ENCODE measurements at regions not wholly inside any gene's neighbourhood (a gene's known extent, or its start where the extent isn't known, plus 50 kb on each side); places are given as distances from the start of the nearest gene placed in this dataset.

- FAIRE-seq, result no peak
- no peak for DNase-seq (ENCODE audit: insufficient read length, low spot score)
- no peak for TF ChIP-seq POLR2A (IDR thresholded peaks at IDR 0.05; ENCODE audit: low read depth, low read length)
Observed at GRCh38 chr13:78197231-78197630, 278.6 kb upstream of the EDNRB start.

DNA sequence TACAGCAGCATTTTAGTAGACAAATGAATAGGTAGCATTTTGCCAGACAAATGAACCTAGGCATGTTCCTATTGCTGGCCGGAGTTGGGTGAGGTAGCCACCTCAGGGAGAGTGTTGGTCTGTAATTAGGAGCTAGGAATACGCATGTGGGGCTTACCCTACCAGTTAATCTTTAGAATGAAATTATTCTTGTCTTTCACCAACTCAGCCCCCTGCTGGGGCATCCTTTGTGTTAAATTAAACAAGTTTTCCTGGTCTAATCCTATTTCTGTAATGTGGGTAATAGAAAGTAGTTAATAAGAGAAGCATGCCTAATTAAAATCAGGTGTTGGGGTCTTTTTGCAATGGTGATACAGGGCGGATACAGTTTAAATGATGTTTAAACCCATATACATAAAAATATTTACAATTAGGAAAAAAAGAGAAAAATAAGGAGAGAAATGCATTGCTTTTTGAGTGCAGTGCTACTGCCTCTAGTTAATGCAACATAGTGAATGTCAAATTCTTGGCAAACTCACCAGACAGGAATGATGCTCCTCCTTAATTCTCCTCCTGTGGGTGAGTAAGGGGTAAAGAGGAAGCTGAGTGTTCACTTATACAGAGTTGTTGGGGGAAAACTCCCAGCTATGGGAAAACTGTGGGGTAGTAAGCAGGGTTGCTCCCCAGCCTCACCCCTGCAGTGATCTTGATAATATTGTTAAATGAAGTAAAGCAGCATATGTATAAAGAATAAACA is 276.4 kb upstream of the EDNRB start:
- no peak for DNase-seq (ENCODE audit: insufficient read length, low spot score)
- no peak for TF ChIP-seq POLR2A (IDR thresholded peaks at IDR 0.05; ENCODE audit: low read depth, low read length)
- no peak for FAIRE-seq

GRCh38 chr13:78193846-78194245 is 275.2 kb upstream of the EDNRB start:
- FAIRE-seq (no peak), DNase-seq (ENCODE audit: insufficient read length, low spot score) (no peak)
- TF ChIP-seq POLR2A (IDR thresholded peaks at IDR 0.05; ENCODE audit: low read depth, low read length), result no peak

- DNase-seq (ENCODE audit: insufficient read length, low spot score), result no peak
- TF ChIP-seq POLR2A (IDR thresholded peaks at IDR 0.05; ENCODE audit: low read depth, low read length), result no peak
- no peak for FAIRE-seq
Observed at GRCh38 chr13:78192716-78193115, 274.1 kb upstream of the EDNRB start.

- DNase-seq (ENCODE audit: insufficient read length, low spot score) (no peak), FAIRE-seq (no peak)
- no peak for TF ChIP-seq POLR2A (IDR thresholded peaks at IDR 0.05; ENCODE audit: low read depth, low read length)
Observed at GRCh38 chr13:78190296-78190695, 271.7 kb upstream of the EDNRB start.

DNA sequence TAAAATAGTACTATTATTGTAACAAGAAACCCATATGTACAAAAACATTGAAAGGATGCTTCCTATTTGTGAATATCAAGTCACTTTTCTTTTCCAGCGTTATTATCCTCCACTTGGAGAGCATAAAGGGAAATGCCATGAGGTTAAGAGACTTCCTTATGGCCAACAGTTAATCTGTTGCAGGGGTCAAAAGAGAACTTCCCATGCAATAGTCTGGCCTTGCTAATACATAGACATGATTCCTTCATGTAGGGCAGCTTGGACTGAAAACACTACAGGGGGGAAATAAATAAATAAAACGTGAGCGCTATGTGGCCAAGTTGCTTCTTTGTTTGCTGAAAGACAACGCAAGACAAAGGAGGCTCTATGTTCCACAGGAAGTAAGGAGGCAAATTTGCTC is 269.1 kb upstream of the EDNRB start:
- no peak for TF ChIP-seq POLR2A (IDR thresholded peaks at IDR 0.05; ENCODE audit: low read depth, low read length)
- no peak for FAIRE-seq
- DNase-seq (ENCODE audit: insufficient read length, low spot score), result no peak

DNA sequence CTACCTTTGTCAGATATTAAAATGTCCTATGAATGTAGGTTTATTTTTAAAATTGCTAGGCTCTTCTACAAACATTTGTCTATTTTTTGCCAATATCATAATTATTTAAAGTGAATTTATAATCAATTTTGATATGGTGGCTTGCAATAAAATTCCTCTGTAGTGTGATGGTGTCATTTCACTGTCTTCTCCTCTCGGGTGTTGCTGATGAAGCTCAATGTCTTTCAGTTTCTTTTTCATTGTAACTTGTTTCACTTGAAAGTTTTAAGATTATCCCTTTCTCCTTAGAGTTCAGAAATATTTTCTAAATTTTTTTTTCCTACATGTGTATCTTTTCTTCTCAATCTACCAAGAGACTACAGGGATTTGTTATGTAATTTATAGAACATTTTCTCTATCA is 267.1 kb upstream of the EDNRB start:
- no peak for TF ChIP-seq POLR2A (IDR thresholded peaks at IDR 0.05; ENCODE audit: low read depth, low read length)
- DNase-seq (ENCODE audit: insufficient read length, low spot score), result no peak
- FAIRE-seq, result no peak

DNA sequence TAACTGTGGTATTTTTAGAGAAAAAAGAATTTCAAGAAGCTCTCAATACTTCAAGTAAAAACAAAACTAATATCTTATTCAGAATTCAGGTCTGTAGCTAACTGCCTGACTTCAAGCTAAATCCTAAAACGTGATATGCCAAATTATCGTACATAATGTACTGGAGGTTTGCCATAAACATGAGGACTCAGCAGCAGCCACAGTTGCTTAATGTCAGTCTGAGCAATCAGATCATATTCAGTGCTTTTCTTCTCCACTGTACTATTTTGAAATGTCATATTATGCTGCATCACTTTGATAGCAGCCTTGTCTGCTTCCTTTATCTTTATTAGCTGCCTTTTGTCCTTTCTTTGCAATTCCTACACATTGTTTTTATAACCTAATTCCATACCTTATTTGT is 265.1 kb upstream of the EDNRB start:
- DNase-seq (ENCODE audit: insufficient read length, low spot score), result no peak
- TF ChIP-seq POLR2A (IDR thresholded peaks at IDR 0.05; ENCODE audit: low read depth, low read length), result no peak
- no peak for FAIRE-seq

DNA sequence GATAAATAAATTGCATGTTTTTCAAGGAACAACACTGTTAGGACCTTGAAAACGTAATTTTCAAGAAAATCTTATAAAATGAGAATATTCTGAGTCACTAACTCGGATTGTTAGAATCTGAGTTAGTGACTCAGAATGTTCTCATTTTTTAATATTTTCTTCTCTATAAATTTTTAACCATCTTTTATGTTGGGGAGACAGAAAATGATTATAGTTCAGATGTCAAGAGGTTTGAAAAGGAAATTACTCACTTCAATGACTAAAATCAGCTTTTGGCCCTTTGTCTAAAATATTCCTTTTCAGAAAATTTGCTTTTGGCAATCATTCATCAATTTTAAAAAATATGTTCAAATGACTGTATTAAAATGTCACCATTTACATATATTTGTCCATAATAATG is 264.2 kb upstream of the EDNRB start:
- FAIRE-seq (no peak), DNase-seq (ENCODE audit: insufficient read length, low spot score) (no peak)
- TF ChIP-seq POLR2A (IDR thresholded peaks at IDR 0.05; ENCODE audit: low read depth, low read length), result no peak

DNA sequence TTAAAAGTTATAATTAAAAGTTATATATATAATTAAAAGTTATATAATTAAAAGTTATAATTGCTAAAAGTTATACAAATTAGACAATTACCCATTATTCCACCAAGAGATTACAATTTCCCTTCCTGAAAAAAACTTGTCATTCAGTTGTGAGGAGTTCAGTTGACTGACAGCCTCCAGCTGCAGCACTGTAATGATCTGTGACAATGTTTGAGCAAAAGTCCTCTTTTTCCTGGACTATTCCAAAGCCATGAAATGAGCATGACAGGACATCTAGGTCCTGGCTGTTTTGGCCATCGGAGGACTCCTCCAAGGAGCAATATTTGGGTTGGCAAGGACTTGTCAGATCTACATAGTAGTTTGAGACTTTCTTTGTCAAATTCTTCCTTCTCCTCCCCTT is 258.7 kb upstream of the EDNRB start:
- DNase-seq (ENCODE audit: insufficient read length, low spot score) (no peak), FAIRE-seq (no peak)
- no peak for TF ChIP-seq POLR2A (IDR thresholded peaks at IDR 0.05; ENCODE audit: low read depth, low read length)

DNA sequence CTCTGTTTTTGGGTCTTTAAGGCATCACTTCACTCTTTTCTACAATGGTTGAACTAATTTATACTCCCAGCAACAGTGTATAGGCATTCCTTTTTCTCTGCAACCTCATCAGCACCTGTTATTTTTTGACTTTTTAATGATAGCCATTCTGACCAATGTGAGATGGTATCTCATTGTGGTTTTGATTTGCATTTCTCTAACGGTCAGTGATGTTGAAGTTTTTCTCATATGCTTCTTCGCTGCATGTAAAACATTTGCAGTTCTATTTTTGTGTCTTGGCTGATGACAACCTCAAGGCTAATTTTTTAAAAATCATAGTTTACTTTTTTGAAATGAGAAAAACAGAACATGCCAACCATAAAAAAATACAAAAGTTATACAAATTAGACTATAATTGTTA is 258.2 kb upstream of the EDNRB start:
- no peak for TF ChIP-seq POLR2A (IDR thresholded peaks at IDR 0.05; ENCODE audit: low read depth, low read length)
- no peak for DNase-seq (ENCODE audit: insufficient read length, low spot score)
- FAIRE-seq, result no peak

- no peak for FAIRE-seq
Observed at GRCh38 chr13:78169386-78169785, 250.8 kb upstream of the EDNRB start.

DNA sequence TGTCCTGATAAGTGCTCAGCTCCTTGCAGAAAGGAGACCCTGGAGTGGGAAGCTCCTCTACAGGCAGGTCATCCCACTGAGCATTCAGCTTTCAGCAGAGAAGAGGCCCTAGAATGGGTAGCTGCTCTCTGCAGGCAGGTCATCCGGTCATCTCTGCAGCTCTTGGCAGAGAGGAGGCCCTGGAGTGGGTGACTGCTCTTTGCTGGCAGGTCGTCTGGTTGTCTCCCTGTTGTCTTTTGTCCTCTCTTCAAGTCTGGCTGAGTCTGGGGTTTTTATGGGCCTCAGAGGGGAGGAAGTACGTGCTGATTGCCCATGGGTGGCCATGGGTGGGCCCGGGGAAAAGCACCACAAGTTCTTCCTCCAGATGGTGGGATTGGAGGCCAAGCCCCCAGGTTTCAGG is 250.3 kb upstream of the EDNRB start:
- DNase-seq (ENCODE audit: insufficient read length, low spot score), result no peak
- TF ChIP-seq POLR2A (IDR thresholded peaks at IDR 0.05; ENCODE audit: low read depth, low read length), result no peak
- no peak for FAIRE-seq

More at GRCh38 chr13:78169386-78169785, 250.8 kb upstream of the EDNRB start:
- no peak for DNase-seq (ENCODE audit: insufficient read length, low spot score)
- TF ChIP-seq POLR2A (IDR thresholded peaks at IDR 0.05; ENCODE audit: low read depth, low read length), result no peak

GRCh38 chr13:78161266-78161665 is 242.6 kb upstream of the EDNRB start:
- DNase-seq (ENCODE audit: insufficient read length, low spot score), result no peak
- FAIRE-seq, result no peak
- TF ChIP-seq POLR2A (IDR thresholded peaks at IDR 0.05; ENCODE audit: low read depth, low read length), result no peak

GRCh38 chr13:78160793-78161192 is 242.2 kb upstream of the EDNRB start:
- FAIRE-seq (no peak), DNase-seq (ENCODE audit: insufficient read length, low spot score) (no peak)
- no peak for TF ChIP-seq POLR2A (IDR thresholded peaks at IDR 0.05; ENCODE audit: low read depth, low read length)

- DNase-seq (ENCODE audit: insufficient read length, low spot score) (no peak), FAIRE-seq (no peak)
Observed at GRCh38 chr13:78152415-78152814, 233.8 kb upstream of the EDNRB start.

More at GRCh38 chr13:78152415-78152814, 233.8 kb upstream of the EDNRB start:
- no peak for TF ChIP-seq POLR2A (IDR thresholded peaks at IDR 0.05; ENCODE audit: low read depth, low read length)
